Neural crest cell (in vitro differentiated cells): ENCODE measurements at regions not wholly inside any gene's neighbourhood (a gene's known extent, or its start where the extent isn't known, plus 50 kb on each side); places are given as distances from the start of the nearest gene placed in this dataset.

Experiments
- DNase-seq: peaks from one replicate; pipeline ENCODE4 v3.0.0; 2021; ENCODE audit warnings: low read depth, mixed read lengths, low spot score
- H3K27ac Mint-ChIP-seq: one replicate; pipeline ENCODE4 v1.8.0; 2021; ENCODE audit warnings: mild to moderate bottlenecking, mixed read lengths; ENCODE audit not compliant: unreplicated experiment
- H3K27me3 Mint-ChIP-seq: 2 replicates; pipeline ENCODE4 v1.8.0; 2021; ENCODE audit warnings: low read depth, mild to moderate bottlenecking, mixed read lengths
- H3K36me3 Mint-ChIP-seq: 2 replicates; pipeline ENCODE4 v1.8.0; 2021; ENCODE audit warnings: low read depth, mild to moderate bottlenecking, mixed read lengths
- H3K4me1 Mint-ChIP-seq: 2 replicates; pipeline ENCODE4 v1.8.0; 2021; ENCODE audit warnings: mixed read lengths
- H3K4me3 Mint-ChIP-seq: one replicate; pipeline ENCODE4 v1.8.0; 2021; ENCODE audit warnings: mild to moderate bottlenecking, mixed read lengths
- H3K9me3 Mint-ChIP-seq: 2 replicates; pipeline ENCODE4 v1.8.0; 2021; ENCODE audit warnings: mixed read lengths
- CTCF ChIP-seq: fragments of 200-600 bp; sonication (generic); conservative IDR thresholded peaks from 2 replicates; pipeline ENCODE4 v1.5.0; 2021; ENCODE audit warnings: antibody characterized with exemption, mild to moderate bottlenecking

DNA sequence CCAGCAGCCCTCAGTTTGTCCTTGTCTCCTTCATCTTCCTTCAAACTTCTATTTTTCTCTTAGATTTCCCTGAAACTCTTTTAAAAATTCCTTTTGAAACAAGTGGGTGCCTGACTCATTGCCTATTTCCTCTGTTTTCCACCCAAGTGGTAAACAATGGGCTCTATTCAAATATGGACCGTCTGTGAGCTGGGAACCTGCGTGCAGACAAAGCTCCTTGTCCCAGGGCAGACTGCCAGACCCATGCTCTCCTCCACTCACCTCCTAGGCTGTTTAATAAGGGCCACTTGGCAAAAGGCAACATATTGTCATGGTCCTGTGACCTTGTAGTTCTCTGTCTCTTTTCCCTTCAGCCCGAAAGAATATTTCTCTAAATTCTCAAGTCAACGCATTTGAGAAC, 332.7 kb upstream of the THBS1 start:
- no peak for TF ChIP-seq CTCF
- Mint-ChIP-seq H3K27me3 (no peaks in the 10 kb centered on the region), H3K4me3 (no peak overlapping the region), H3K27ac (no peak overlapping the region), H3K36me3 (no peaks in the 10 kb centered on the region), H3K9me3 (no peaks in the 10 kb centered on the region), H3K4me1 (peaks cover 12% of the 10 kb centered on the region)
- no peak for DNase-seq

DNA sequence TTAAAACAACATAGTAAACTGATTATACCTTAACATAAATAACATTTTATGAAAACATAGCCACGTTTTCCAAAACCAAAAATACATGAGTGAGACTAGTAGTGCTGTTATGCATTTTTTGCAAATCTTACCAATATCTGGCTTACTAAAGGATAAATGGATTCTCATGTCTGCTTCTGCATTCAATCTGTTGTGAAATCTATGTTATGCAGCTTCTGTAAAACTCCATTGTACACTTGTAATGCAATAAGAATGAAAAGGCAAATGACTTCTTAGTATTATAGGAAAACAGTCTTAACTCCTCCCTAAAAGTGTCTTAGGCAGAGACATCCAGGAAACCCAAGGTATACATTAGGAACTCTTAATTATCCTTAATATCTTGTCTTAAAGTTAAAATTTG, 330.9 kb upstream of the THBS1 start:
- peaks cover 12% of the 10 kb centered on the region for H3K4me1 Mint-ChIP-seq
- H3K4me3 Mint-ChIP-seq, result no peak overlapping the region
- H3K27ac Mint-ChIP-seq, result no peak overlapping the region
- DNase-seq, result no peak
- no peak for TF ChIP-seq CTCF
- no peaks in the 10 kb centered on the region for H3K27me3 Mint-ChIP-seq
- H3K36me3 Mint-ChIP-seq, result no peaks in the 10 kb centered on the region
- H3K9me3 Mint-ChIP-seq, result no peaks in the 10 kb centered on the region

DNA sequence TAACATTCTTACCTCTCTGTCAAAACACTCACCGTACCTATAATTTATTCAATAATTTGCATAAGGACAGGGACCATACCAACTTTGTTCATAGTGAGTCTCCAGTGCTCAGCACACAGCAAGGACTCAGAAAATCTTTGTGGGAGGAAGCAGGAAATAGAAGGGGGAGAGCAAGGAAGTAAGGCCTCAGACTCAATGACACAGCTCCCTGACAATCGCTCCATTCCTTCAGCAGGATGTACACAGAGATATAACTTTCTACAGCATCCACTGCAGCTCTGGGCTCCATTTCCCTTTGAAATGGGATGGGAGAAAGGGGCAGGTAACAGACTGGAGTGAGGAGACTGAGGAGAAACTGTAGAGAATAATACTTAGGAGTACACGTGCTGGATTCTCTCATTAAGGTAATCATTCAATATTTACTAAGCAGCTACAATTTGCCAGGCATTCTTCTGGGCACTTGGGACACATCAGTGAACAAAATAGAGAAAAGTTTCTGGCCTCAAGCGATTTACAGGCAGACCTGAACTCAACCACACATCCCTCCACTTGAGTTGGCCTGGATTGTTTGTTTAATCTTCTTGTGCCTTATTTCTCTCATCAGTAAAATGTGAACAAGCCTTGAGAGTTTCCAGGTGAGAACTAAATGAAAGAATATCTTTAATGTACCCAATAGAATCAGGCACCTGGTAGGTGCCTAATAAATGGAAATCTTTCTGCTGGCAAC, 330.3 kb upstream of the THBS1 start:
- Mint-ChIP-seq H3K4me3 (no peak overlapping the region), H3K27me3 (no peaks in the 10 kb centered on the region), H3K9me3 (no peaks in the 10 kb centered on the region), H3K36me3 (no peaks in the 10 kb centered on the region), H3K4me1 (peaks cover 12% of the 10 kb centered on the region), H3K27ac (no peak overlapping the region)
- TF ChIP-seq CTCF, result no peak
- DNase-seq, result no peak

GRCh38 chr15:39251413-39252133, 329.3 kb upstream of the THBS1 start:
- no peak for TF ChIP-seq CTCF
- Mint-ChIP-seq H3K36me3 (no peaks in the 10 kb centered on the region), H3K27ac (no peak overlapping the region), H3K4me3 (no peak overlapping the region), H3K9me3 (no peaks in the 10 kb centered on the region), H3K27me3 (no peaks in the 10 kb centered on the region), H3K4me1 (peaks cover 12% of the 10 kb centered on the region)
- no peak for DNase-seq

DNA sequence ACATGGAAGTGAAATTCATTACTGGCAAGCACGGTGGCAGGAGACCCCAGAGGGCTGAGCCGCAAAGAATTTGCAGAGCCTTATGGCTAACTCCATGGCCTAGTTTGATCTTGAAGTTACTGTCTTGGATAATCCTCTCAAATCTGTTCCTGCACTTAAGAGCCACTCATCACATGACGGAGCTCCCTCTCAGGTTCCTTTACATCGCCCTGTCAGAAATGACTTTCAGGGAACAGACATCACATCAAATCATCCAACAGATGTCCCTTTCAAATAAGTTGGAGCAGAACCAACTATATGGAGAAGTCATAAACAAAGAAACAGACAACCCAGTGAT, 328.8 kb upstream of the THBS1 start:
- Mint-ChIP-seq H3K27ac (no peak overlapping the region), H3K27me3 (no peaks in the 10 kb centered on the region), H3K4me3 (no peak overlapping the region), H3K4me1 (peaks cover 12% of the 10 kb centered on the region), H3K36me3 (no peaks in the 10 kb centered on the region), H3K9me3 (no peaks in the 10 kb centered on the region)
- TF ChIP-seq CTCF, result no peak
- DNase-seq, result no peak
